Hepatocyte (in vitro differentiated cells): ENCODE measurements at regions not wholly inside any gene's neighbourhood (a gene's known extent, or its start where the extent isn't known, plus 50 kb on each side); places are given as distances from the start of the nearest gene placed in this dataset.

Source experiments
- EZH2 ChIP-seq: fragments of 200-600 bp; sonication (generic); IDR thresholded peaks from 2 replicates; pipeline ENCODE4 v1.6.1; 2016; ENCODE audit warnings: antibody characterized with exemption, mild to moderate bottlenecking, borderline replicate concordance
- EZH2phosphoT487 ChIP-seq: fragments of 200-600 bp; sonication (generic); IDR thresholded peaks from one replicate; pipeline ENCODE4 v1.6.1; 2018; ENCODE audit warnings: antibody characterized with exemption, mild to moderate bottlenecking, low read depth, moderate library complexity; ENCODE audit not compliant: unreplicated experiment, severe bottlenecking
- TF ChIP-seq, protein P1 (sequence below): fragments of 200-600 bp; sonication (generic); IDR thresholded peaks from 2 replicates; pipeline ENCODE4 v1.5.1; 2016; ENCODE audit warnings: antibody characterized with exemption, mild to moderate bottlenecking; ENCODE audit not compliant: poor library complexity

GRCh38 chr2:147487286-147487977 is 357.4 kb upstream of the ACVR2A start:
- TF ChIP-seq, protein P1, sequence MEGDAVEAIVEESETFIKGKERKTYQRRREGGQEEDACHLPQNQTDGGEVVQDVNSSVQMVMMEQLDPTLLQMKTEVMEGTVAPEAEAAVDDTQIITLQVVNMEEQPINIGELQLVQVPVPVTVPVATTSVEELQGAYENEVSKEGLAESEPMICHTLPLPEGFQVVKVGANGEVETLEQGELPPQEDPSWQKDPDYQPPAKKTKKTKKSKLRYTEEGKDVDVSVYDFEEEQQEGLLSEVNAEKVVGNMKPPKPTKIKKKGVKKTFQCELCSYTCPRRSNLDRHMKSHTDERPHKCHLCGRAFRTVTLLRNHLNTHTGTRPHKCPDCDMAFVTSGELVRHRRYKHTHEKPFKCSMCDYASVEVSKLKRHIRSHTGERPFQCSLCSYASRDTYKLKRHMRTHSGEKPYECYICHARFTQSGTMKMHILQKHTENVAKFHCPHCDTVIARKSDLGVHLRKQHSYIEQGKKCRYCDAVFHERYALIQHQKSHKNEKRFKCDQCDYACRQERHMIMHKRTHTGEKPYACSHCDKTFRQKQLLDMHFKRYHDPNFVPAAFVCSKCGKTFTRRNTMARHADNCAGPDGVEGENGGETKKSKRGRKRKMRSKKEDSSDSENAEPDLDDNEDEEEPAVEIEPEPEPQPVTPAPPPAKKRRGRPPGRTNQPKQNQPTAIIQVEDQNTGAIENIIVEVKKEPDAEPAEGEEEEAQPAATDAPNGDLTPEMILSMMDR = no peak
- TF ChIP-seq EZH2 = no peak
- TF ChIP-seq EZH2phosphoT487 = no peak
